GM19025 (cell line): ENCODE measurements at regions not wholly inside any gene's neighbourhood (a gene's known extent, or its start where the extent isn't known, plus 50 kb on each side); places are given as distances from the start of the nearest gene placed in this dataset.

Experiments used
- ATAC-seq: cut with Tn5 transposase; IDR thresholded peaks from one replicate; pipeline ENCODE4 v1.9.1; 2021; ENCODE audit warnings: mild to moderate bottlenecking, low read depth, moderate library complexity; ENCODE audit not compliant: unreplicated experiment

GRCh38 chr3:165133188-165133899, 55.0 kb upstream of the SI start:
- peak; percentile 49 for ATAC-seq

GRCh38 chr3:165130708-165131107, 52.4 kb upstream of the SI start:
- ATAC-seq: no peak

GRCh38 chr3:165128544-165128943, 50.2 kb upstream of the SI start:
- no peak for ATAC-seq
